ENCODE measurements at regions not wholly inside any gene's neighbourhood (a gene's known extent, or its start where the extent isn't known, plus 50 kb on each side); places are given as distances from the start of the nearest gene placed in this dataset.

DNA sequence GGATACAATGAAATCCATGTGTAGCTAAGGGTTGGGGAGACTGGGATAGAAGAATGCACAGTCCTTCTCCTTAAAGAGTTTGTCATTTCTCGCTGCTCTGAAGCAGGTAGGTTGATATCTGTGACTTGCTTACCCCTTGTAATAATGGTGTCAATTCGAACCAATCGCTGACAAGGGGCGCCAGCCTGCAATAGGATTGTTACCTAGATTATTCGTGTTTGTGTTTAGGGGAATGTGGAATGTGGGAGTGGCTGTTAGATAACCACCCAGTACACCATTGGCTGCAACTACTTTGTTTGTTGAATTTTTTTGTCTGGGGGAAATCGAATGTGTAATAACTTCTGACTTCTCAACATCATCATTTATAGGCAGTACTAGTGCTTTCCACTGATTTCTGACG lies 141.6 kb downstream of the LARP7 start:
- TF ChIP-seq ZNF274 (IDR thresholded peaks at IDR 0.05; ENCODE audit: low read depth, low read length) (no peak), SUZ12 (IDR thresholded peaks at IDR 0.05; ENCODE audit: extremely low read depth, insufficient read depth, insufficient read length) (no peak)
